Thyroid gland (tissue), 4 donors: ENCODE measurements at regions not wholly inside any gene's neighbourhood (a gene's known extent, or its start where the extent isn't known, plus 50 kb on each side); places are given as distances from the start of the nearest gene placed in this dataset.

Experiments
- DNase-seq, 2 donors: peaks; one replicate each; pipeline ENCODE4 v3.0.0-alpha.2; 2019
- H3K27ac ChIP-seq, 3 donors: fragments of 200-600 bp; sonication (generic); 1 replicate in 2 of 3; 2 replicates in 1 of 3; pipeline ENCODE4 v1.5.1; 2016 to 2019; ENCODE audit warnings: mild to moderate bottlenecking in 1 of 3, moderate library complexity in 1 of 3
- H3K27me3 ChIP-seq: fragments of 200-600 bp; sonication (generic); one replicate; pipeline ENCODE4 v1.5.1; 2019
- H3K36me3 ChIP-seq, 2 donors: fragments of 200-600 bp; sonication (generic); one replicate each; pipeline ENCODE4 v1.5.1; 2016 to 2019
- H3K4me1 ChIP-seq, 2 donors: fragments of 200-600 bp; sonication (generic); one replicate each; pipeline ENCODE4 v1.5.1; 2017 to 2019
- H3K4me3 ChIP-seq, 3 donors: fragments of 200-600 bp; sonication (generic); replicated peaks in 1 of 3; 1 replicate in 2 of 3; 2 replicates in 1 of 3; pipeline ENCODE4 v1.5.1; 2016; ENCODE audit warnings: mild to moderate bottlenecking in 1 of 3
- H3K9me3 ChIP-seq: fragments of 200-600 bp; sonication (generic); one replicate; pipeline ENCODE4 v1.5.1; 2017
- POLR2A ChIP-seq, 2 donors: fragments of 450-650 bp; IDR thresholded peaks; one replicate each; pipeline ENCODE4 v1.6.1; 2017; ENCODE audit warnings: antibody characterized with exemption in 2 of 2, mild to moderate bottlenecking in 2 of 2, moderate library complexity in 1 of 2
- WGBS, 2 donors: methylation state at CpG; one replicate each; pipeline ENCODE4 v1.1.5; 2017; 5-methylcytosine and 5-hydroxymethylcytosine counted together
- intact Hi-C: fragments of 100-400 bp; cut with DNase I; formaldehyde crosslinking; loops from one replicate; pipeline ENCODE4 v1.15.1; 2023
- TF ChIP-seq, protein P1 (sequence below), 6 experiments: fragments of 200-600 bp in 3 of 6; fragments of 450-650 bp in 3 of 6; sonication (generic) in 3 of 6; IDR thresholded peaks; one replicate each; pipeline ENCODE4 v1.5.1; 2016 to 2019; ENCODE audit warnings: antibody characterized with exemption in 6 of 6, mild to moderate bottlenecking in 2 of 6, inconsistent platforms in 1 of 6, moderate library complexity in 1 of 6

DNA sequence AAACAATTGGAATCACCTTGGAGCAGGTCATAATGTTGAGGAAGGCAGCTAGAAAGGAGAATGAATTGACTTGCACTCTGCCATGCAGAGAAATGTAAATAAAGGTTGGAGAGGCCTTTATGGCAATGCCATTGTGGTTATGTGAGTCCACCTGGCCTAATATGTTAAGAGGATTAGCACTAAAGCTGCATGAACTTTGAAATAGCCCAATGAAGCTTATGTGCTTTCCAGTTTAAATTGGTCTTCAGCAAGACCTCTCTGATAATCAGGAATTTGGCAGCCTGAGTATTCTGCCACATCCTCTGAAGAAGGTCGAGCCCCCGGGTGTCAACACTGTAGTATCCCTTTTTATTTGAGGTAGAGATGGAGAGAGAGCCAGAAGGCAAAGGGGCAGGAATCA lies 464.9 kb downstream of the CDH2 start:
- TF ChIP-seq POLR2A (IDR thresholded peaks at IDR 0.05) = no peak
- TF ChIP-seq, protein P1, sequence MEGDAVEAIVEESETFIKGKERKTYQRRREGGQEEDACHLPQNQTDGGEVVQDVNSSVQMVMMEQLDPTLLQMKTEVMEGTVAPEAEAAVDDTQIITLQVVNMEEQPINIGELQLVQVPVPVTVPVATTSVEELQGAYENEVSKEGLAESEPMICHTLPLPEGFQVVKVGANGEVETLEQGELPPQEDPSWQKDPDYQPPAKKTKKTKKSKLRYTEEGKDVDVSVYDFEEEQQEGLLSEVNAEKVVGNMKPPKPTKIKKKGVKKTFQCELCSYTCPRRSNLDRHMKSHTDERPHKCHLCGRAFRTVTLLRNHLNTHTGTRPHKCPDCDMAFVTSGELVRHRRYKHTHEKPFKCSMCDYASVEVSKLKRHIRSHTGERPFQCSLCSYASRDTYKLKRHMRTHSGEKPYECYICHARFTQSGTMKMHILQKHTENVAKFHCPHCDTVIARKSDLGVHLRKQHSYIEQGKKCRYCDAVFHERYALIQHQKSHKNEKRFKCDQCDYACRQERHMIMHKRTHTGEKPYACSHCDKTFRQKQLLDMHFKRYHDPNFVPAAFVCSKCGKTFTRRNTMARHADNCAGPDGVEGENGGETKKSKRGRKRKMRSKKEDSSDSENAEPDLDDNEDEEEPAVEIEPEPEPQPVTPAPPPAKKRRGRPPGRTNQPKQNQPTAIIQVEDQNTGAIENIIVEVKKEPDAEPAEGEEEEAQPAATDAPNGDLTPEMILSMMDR (IDR thresholded peaks at IDR 0.05) = no peak
- H3K27me3 ChIP-seq = no peaks in the 10 kb centered on the region
- no peaks in the 10 kb centered on the region for H3K4me1 ChIP-seq
- no peaks in the 10 kb centered on the region for H3K9me3 ChIP-seq
- H3K36me3 ChIP-seq = no peaks in the 10 kb centered on the region
- DNase-seq = no peak
- WGBS, 2 donors = 48 to 62% methylated on average over 2 of the region's 2 CpGs
- intact Hi-C loops = no loop called here
- H3K27ac ChIP-seq = no peak overlapping the region
- no peak overlapping the region for H3K4me3 ChIP-seq

DNA sequence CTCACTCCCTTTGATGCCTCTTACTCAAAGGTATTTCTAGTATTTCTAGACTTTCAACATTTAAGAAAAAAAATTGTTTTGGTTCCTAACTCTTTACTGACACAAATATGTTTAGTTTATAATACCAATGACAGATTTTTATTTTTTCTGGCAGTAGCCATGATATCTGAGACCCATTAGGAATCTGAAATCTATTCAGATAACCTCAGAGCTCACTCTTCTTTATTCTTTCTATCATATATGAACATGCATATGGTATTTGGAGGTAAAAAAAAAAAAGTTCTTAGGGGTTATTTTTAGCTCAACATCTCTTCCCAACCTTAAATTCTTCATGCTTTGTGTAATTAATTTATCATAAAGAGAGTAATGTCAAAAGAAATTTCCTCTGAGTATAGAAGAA lies 465.5 kb downstream of the CDH2 start:
- intact Hi-C loops = no loop called here
- no peak overlapping the region for H3K4me3 ChIP-seq
- no peaks in the 10 kb centered on the region for H3K9me3 ChIP-seq

DNA sequence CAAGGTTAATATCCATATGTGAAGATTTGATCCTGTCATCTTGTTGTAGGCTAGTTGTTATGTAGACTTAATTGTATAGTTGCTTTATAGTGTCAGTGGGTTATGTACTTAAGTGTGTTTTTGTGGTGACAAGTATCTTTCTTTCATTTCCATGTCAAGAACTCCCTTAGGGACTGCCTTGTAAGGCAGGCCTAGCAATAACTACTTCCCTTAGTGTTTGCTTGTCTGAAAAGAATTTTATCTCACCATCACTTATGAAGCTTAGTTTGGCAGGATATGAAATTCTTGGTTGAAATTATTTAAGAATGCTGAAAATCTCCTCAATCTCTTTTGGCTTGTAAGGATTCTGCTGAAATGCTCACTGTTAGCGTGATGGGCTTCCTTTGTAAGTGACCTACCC lies 467.6 kb downstream of the CDH2 start:
- 78 to 91% methylated on average over 1 of the region's 1 CpG for WGBS, 2 donors
- TF ChIP-seq, protein P1 (IDR thresholded peaks at IDR 0.05) = no peak
- no peak for TF ChIP-seq POLR2A (IDR thresholded peaks at IDR 0.05)
- intact Hi-C loops = no loop called here
- Histone ChIP-seq H3K4me3 (no peak overlapping the region), H3K27ac (no peak overlapping the region), H3K9me3 (no peaks in the 10 kb centered on the region), H3K27me3 (no peaks in the 10 kb centered on the region), H3K36me3 (no peaks in the 10 kb centered on the region), H3K4me1 (no peaks in the 10 kb centered on the region)
- DNase-seq = no peak

More for the DNA sequence above, 465.5 kb downstream of the CDH2 start:
- no peaks in the 10 kb centered on the region for H3K27me3 ChIP-seq
- H3K4me1 ChIP-seq = no peaks in the 10 kb centered on the region
- TF ChIP-seq, protein P1 (IDR thresholded peaks at IDR 0.05) = no peak
- no peak for TF ChIP-seq POLR2A (IDR thresholded peaks at IDR 0.05)
- H3K27ac ChIP-seq = no peak overlapping the region
- no peaks in the 10 kb centered on the region for H3K36me3 ChIP-seq
- no peak for DNase-seq

- H3K36me3 ChIP-seq = no peaks in the 10 kb centered on the region
- no peak for DNase-seq
- H3K27ac ChIP-seq = no peak overlapping the region
- no peaks in the 10 kb centered on the region for H3K4me1 ChIP-seq
- intact Hi-C loops = no loop called here
- H3K27me3 ChIP-seq = no peaks in the 10 kb centered on the region
- 85 to 93% methylated on average over 1 of the region's 1 CpG for WGBS, 2 donors
- H3K9me3 ChIP-seq = no peaks in the 10 kb centered on the region
- H3K4me3 ChIP-seq = no peak overlapping the region
- no peak for TF ChIP-seq POLR2A (IDR thresholded peaks at IDR 0.05)
- TF ChIP-seq, protein P1 (IDR thresholded peaks at IDR 0.05) = no peak
These were observed 469.7 kb downstream of the CDH2 start for GRCh38 chr18:27707201-27707600.

DNA sequence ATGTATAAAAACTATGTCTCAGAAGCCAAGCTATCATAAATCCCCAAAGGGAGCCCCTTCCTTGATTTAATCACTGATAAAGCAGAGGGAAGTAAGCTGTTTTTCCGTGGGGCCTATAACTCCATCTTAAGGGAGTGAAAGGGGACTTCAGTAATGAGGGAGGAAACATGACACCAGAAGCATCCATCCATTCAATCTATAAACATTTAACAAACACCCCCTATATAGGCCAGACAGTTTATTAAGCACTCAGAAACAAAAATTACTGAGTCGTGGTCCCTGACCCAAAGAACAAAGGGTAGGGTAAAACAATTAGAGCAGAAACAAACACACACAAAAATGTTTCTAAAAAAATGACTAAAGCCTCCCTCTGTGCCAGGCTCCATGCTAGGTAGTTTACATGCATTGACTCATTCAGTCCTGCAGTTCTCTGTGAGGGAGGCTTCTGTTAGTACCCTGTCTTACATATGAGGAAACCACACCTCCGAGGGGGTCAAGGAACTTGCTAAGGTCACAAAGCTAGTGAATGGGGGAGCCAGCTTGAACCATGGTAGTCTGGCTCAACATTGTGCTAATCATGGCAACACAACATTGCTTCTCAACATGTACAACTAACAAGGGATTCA lies 472.1 kb downstream of the CDH2 start:
- TF ChIP-seq POLR2A (IDR thresholded peaks at IDR 0.05) = no peak
- TF ChIP-seq, protein P1 (IDR thresholded peaks at IDR 0.05) = no peak
- H3K9me3 ChIP-seq = no peaks in the 10 kb centered on the region
- no peaks in the 10 kb centered on the region for H3K27me3 ChIP-seq
- DNase-seq = no peak
- no peaks in the 10 kb centered on the region for H3K36me3 ChIP-seq
- H3K4me1 ChIP-seq = no peaks in the 10 kb centered on the region
- intact Hi-C loops = no loop called here
- 36 to 56% methylated on average over 3 of the region's 3 CpGs for WGBS, 2 donors
- no peak overlapping the region for H3K27ac ChIP-seq
- no peak overlapping the region for H3K4me3 ChIP-seq
